Fibroblast of upper back skin (primary cell): ENCODE measurements at regions not wholly inside any gene's neighbourhood (a gene's known extent, or its start where the extent isn't known, plus 50 kb on each side); places are given as distances from the start of the nearest gene placed in this dataset.
"Not testable (repeated sequence)": the region's sequence is repeated elsewhere in the genome, so short reads cannot be mapped to it uniquely, and the experiment has no call there.

Experiments used
- DNase-seq: peaks from one replicate; pipeline ENCODE4 v3.0.0-alpha.2; 2013

DNA sequence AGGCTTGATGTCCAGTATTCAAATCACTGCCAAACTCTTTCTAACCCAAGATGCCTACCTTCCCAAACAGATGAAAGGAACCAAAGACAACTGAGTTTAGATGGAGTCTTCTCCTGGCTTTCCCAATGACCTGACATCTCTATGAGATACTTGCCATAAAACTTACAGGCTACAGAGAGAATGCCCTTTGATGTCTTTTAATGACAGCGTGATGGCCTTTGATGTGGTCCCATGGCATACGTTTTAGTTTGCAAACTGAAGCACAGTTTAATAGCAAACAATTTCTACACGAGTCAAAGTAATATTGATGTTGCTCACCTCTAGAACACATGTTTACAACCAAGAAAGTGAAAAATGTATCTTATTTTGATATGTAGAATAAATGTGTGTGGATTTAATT is 73.2 kb downstream of the ZIC4 start:
- no peak for DNase-seq

DNA sequence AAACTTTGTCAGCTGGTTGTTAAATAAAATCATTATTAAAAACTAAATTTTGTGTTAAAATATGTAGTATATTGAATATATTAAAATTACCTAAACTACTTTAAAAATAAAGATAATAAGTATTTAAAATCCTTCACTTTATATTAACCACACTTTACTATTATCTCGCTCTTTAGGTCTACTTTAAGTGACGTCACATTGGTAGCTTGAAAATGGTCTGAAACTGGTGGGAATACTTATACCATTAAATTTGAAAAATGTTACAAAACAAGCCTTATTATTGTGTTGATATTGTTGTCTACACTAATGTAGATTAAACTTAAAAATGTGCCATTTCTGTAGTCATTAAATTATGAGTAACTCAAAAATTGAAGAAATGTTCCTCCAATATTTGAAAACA is 77.6 kb downstream of the ZIC4 start:
- no peak for DNase-seq

DNA sequence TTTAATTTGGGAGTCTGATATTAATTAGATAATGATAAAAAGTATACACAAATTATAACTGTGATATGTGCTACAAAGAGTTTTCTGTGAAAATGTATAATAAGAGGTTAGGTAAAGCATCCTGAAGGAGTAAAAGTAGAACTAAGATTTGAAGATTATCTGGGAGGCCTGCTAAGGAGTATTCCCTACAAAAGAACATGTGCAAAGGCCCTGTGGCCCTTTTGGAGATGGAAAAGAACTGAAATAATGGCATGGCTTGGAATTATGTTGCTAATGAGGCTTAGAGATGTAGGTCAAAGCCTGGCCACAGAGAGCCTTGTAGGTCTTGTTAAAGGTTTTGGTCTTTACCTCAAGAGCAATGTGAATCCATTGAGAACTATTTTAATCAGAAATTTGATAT is 82.0 kb downstream of the ZIC4 start:
- DNase-seq, result no peak

DNA sequence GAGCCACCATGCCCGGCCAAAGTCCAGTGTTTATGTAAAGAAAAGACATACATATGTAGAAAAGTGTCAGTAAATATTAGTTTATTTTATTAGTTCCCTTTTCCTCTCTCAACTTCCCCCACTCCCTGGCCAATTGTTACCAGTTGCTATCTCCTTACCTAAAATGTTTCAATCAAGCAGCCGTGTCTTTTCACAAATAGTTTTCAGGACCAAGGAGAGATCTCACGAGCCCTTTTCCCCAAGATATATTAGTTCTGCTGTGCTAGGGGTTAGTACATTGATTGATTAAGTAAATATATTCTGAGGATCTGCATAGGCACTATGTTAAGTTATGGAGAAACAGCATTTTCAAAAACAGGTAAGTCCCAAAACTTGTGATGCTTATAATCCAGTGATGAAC is 87.4 kb downstream of the ZIC4 start:
- peak; percentile 17 for DNase-seq

DNA sequence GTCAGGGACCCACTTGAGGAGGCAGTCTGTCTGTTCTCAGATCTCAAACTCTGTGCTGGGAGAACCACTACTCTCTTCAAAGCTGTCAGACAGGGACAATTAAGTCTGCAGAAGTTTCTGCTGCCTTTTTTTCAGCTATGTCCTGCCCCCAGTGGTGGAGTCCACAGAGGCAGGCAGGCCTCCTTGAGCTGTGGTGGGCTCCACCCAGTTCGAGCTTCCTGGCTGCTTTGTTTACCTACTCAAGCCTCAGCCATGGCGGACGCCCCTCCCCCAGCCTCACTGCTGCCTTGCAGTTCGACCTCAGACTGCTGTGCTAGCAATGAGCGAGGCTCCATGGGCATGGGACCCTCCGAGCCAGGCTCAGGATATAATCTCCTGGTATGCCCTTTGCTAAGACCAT is 89.3 kb downstream of the ZIC4 start:
- not testable (repeated sequence) for DNase-seq

DNA sequence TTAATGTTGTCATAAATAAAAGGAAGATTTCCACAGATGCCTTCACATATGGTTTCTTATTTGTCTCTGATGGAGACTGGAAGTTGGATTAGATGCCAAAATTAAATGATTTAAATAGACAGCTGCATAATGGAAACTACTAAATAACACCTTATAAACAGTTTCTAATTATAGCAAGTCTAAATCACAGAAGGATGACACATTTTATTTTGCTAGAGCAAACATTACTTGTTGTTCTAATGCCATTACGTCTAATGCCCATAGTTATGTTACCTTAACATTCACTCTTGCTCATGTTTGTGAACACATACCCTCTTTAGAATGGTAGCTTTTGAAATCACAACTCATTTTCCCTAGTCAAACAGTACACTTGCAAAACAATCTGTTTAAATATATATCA is 92.8 kb downstream of the ZIC4 start:
- no peak for DNase-seq

- no peak for DNase-seq
These were observed 93.5 kb downstream of the ZIC4 start for GRCh38 chr3:147312786-147313280.

- DNase-seq, result peak; percentile 52
These were observed 94.6 kb downstream of the ZIC4 start for GRCh38 chr3:147311716-147312115.

GRCh38 chr3:147305533-147306250 is 100.7 kb downstream of the ZIC4 start:
- peak; percentile 86 for DNase-seq

DNA sequence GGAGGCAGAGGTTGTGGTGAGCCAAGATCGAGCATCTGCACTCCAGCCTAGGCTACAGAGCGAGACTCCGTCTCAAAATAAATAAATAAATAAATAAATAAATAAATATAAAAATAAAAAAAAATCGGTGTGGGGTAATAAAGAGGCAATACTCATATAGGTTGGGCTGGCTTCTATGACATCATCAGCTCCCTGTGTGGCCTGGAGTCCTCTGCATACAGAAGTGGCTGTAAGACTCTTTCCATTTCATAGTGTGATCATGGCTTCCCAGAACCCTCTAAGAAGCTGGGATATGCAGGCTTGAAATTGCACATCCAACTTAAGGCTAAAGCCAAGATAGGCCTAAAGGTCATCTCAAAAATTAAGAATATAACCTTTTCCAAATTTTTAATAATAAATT is 101.6 kb downstream of the ZIC4 start:
- peak; percentile 75 for DNase-seq

- peak; percentile 35 for DNase-seq
These were observed 104.6 kb downstream of the ZIC4 start for GRCh38 chr3:147301781-147302180.

- DNase-seq, result no peak
These were observed 106.7 kb downstream of the ZIC4 start for GRCh38 chr3:147299656-147300055.

- peak; percentile 99 for DNase-seq
These were observed 107.8 kb downstream of the ZIC4 start for GRCh38 chr3:147298511-147298982.

GRCh38 chr3:147297761-147298350 is 108.5 kb downstream of the ZIC4 start:
- peak; percentile 21 for DNase-seq

- DNase-seq, result not testable (repeated sequence)
These were observed 119.0 kb downstream of the ZIC4 start for GRCh38 chr3:147287370-147287769.

GRCh38 chr3:147269907-147270306 is 136.4 kb downstream of the ZIC4 start:
- no peak for DNase-seq

GRCh38 chr3:147267434-147267833 is 138.9 kb downstream of the ZIC4 start:
- peak; percentile 42 for DNase-seq

- no peak for DNase-seq
These were observed 148.4 kb downstream of the ZIC4 start for GRCh38 chr3:147257944-147258343.

GRCh38 chr3:147256739-147257138 is 149.6 kb downstream of the ZIC4 start:
- DNase-seq, result no peak

DNA sequence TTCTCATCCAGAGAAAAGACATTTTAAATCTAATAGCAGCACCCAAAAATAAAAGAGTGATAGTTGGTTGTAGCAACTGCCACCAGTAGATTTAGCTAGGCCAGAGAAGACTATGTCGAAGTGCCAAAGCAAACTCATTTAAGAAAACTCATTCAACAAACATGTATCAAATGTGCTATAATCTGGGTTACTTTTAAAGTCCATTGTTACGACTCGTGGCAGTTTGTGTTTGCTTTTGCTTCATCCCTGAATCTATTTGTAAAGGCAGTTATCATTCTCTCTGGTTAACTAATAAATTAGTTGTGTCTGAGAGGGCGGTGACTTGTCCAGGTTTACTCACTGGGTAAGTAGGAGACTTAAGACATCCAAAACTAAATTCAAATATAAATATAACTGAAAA is 159.4 kb downstream of the ZIC4 start:
- peak; percentile 41 for DNase-seq

GRCh38 chr3:147245638-147246037 is 160.7 kb downstream of the ZIC4 start:
- not testable (repeated sequence) for DNase-seq

GRCh38 chr3:147245022-147245421 is 161.3 kb downstream of the ZIC4 start:
- DNase-seq, result not testable (repeated sequence)

DNA sequence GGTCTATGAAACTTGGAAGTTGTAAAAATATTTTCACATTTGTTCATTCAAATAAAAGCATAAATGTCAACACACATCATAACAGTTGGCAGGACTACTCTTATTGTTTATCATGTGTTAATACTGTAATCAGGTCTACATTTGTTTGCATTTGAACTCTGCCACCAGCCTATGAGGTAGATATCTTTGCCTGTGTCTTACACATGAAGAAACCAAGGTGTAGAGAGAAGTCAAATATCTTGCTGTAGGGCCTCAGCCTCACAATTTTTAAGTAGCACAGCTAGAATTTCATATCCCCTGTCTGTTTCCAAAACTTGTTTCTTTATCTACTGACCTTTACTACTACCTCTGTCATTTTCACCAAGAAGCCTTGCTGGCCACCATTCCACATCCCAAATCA is 161.9 kb downstream of the ZIC4 start:
- DNase-seq, result no peak

DNA sequence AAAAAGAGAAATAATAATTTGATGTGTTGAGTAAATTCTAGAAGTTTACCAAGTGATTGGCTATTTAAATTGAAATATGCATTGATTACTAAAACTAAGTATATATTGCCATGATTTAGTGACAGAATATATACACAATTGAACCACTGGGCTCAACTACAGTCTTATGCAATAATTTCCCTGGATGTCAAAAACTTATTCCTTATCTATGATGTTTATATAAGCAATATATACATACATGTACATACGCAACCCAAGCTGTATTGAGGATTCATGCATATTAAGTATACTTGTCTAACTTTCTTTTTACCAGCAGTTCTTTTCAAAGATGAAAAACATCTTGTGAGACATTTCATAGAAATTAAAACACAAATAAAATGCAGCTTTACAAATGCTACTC is 165.8 kb downstream of the ZIC4 start:
- no peak for DNase-seq

GRCh38 chr3:147237991-147238390 is 168.4 kb downstream of the ZIC4 start:
- no peak for DNase-seq
